GM12878 (cell line): ENCODE measurements at regions not wholly inside any gene's neighbourhood (a gene's known extent, or its start where the extent isn't known, plus 50 kb on each side); places are given as distances from the start of the nearest gene placed in this dataset.

ENCODE experiments used
- ATAC-seq: fragments of 200-7000 bp; cut with Tn5 transposase; 3 replicates; pipeline ENCODE4 v1.9.1; 2020; ENCODE audit warnings: mild to moderate bottlenecking, moderate library complexity
- BruUV-seq: library from RNA; stranded (reverse); fragments of 400-500 nt; replicated peaks from 2 replicates; lab custom pipeline; 2021; lab: Mats Ljungman, UMichigan
- CTCF ChIA-PET: fragments of 300-600 bp; sonication (Branson Sonifier 250); formaldehyde crosslinking; extraction: SDS; loops from one replicate; lab custom pipeline; 2021; ENCODE audit warnings: inconsistent platforms; lab: Yijun Ruan, JAX
- POLR2A ChIA-PET: fragments of 350-600 bp; formaldehyde crosslinking; extraction: SDS; loops from one replicate; lab custom pipeline; 2021; ENCODE audit warnings: inconsistent platforms; lab: Charles Lee
- RAD21 ChIA-PET: fragments of 300-600 bp; sonication (Branson Sonifier 250); formaldehyde crosslinking; loops from one replicate; lab custom pipeline; 2023; ENCODE audit warnings: antibody characterized with exemption; ENCODE audit not compliant: unreplicated experiment; lab: Charles Lee
- SMC1A ChIA-PET: fragments of 300-600 bp; sonication (Branson Sonifier 250); formaldehyde crosslinking; loops from one replicate; lab custom pipeline; 2023; ENCODE audit not compliant: unreplicated experiment, uncharacterized antibody; lab: Charles Lee
- DNase-seq: peaks from one replicate; pipeline ENCODE4 v3.0.0-alpha.2; 2011; ENCODE audit warnings: low read depth, low spot score
- FAIRE-seq: peaks from 3 replicates; lab custom pipeline; 2011; peaks lifted over from hg19 to GRCh38; lab: Jason Lieb, UNC
- H2AFZ ChIP-seq: 2 replicates; pipeline ENCODE4 v1.6.0; 2011; ENCODE audit warnings: low read depth, low read length, control low read depth; ENCODE audit not compliant: control insufficient read depth
- H3K27ac ChIP-seq: 2 replicates; pipeline ENCODE4 v1.5.1; 2011; ENCODE audit warnings: control low read depth; ENCODE audit not compliant: control insufficient read depth, insufficient read depth
- H3K27me3 ChIP-seq, 2 experiments: replicated peaks in 1 of 2; 2 replicates each; pipeline versions ENCODE4 v1.6.0 to v1.6.1; 2011; ENCODE audit warnings: low read length in 1 of 2; ENCODE audit not compliant: control insufficient read depth in 2 of 2, insufficient read depth in 2 of 2
- H3K36me3 ChIP-seq, 2 experiments: 2 replicates each; pipeline ENCODE4 v1.5.1; 2011; ENCODE audit warnings: low read length in 1 of 2; ENCODE audit not compliant: control insufficient read depth in 2 of 2, insufficient read depth in 2 of 2
- H3K4me1 ChIP-seq: 2 replicates; pipeline ENCODE4 v1.6.1; 2011; ENCODE audit warnings: mild to moderate bottlenecking, low read length, moderate library complexity, mixed read lengths; ENCODE audit not compliant: control insufficient read depth, insufficient read depth
- H3K4me2 ChIP-seq: 2 replicates; pipeline ENCODE4 v1.6.0; 2011; ENCODE audit warnings: control low read depth; ENCODE audit not compliant: control insufficient read depth, insufficient read depth
- H3K4me3 ChIP-seq: fragments of 200-600 bp; sonication (generic); 2 replicates; pipeline ENCODE4 v1.5.1; 2016
- H3K79me2 ChIP-seq: 2 replicates; pipeline ENCODE4 v1.6.0; 2011; ENCODE audit warnings: low read length; ENCODE audit not compliant: control insufficient read depth, insufficient read depth
- H3K9ac ChIP-seq: 2 replicates; pipeline ENCODE4 v1.8.0; 2011; ENCODE audit warnings: low read length, control low read depth, mixed read lengths; ENCODE audit not compliant: control insufficient read depth, insufficient read depth
- H3K9me3 ChIP-seq: replicated peaks from 3 replicates; pipeline ENCODE4 v1.5.1; 2011; ENCODE audit warnings: mild to moderate bottlenecking, low read length; ENCODE audit not compliant: control insufficient read depth, insufficient read depth
- H4K20me1 ChIP-seq: 2 replicates; pipeline ENCODE4 v1.6.0; 2011; ENCODE audit not compliant: control insufficient read depth, insufficient read depth
- CBX5 ChIP-seq: sonication (generic); IDR thresholded peaks from 2 replicates; pipeline ENCODE4 v1.6.1; 2016; ENCODE audit warnings: low read depth, moderate library complexity, mild to moderate bottlenecking, inconsistent platforms
- CREM ChIP-seq: IDR thresholded peaks from 2 replicates; pipeline ENCODE4 v1.6.1; 2014; ENCODE audit warnings: antibody characterized with exemption, low read depth
- E2F4 ChIP-seq: IDR thresholded peaks from 2 replicates; pipeline ENCODE4 v1.6.1; 2012; ENCODE audit warnings: low read depth, low read length, improper control_type of control experiment
- ELK1 ChIP-seq: IDR thresholded peaks from 2 replicates; pipeline ENCODE4 v1.6.1; 2012; ENCODE audit warnings: low read depth, low read length, improper control_type of control experiment
- EZH2 ChIP-seq: IDR thresholded peaks from 2 replicates; pipeline ENCODE4 v1.6.1; 2012; ENCODE audit warnings: low read depth, mild to moderate bottlenecking, control low read depth, inconsistent platforms, low read length, borderline replicate concordance; ENCODE audit not compliant: control insufficient read depth
- KLF5 ChIP-seq: fragments of 450-650 bp; IDR thresholded peaks from 2 replicates; pipeline ENCODE4 v1.6.1; 2014; ENCODE audit warnings: mild to moderate bottlenecking; ENCODE audit not compliant: partially characterized antibody
- MEF2A ChIP-seq: IDR thresholded peaks from 2 replicates; pipeline ENCODE4 v1.6.1; 2011; ENCODE audit warnings: low read depth, mild to moderate bottlenecking, low read length, moderate library complexity; ENCODE audit not compliant: insufficient read depth
- MXI1 ChIP-seq: fragments of 150-350 bp; IDR thresholded peaks from 2 replicates; pipeline ENCODE4 v1.6.1; 2011; ENCODE audit warnings: low read depth, mild to moderate bottlenecking, inconsistent platforms, low read length, improper control_type of control experiment
- NR2C2 ChIP-seq: IDR thresholded peaks from 2 replicates; pipeline ENCODE4 v1.6.1; 2011; ENCODE audit warnings: borderline replicate concordance, low read depth; ENCODE audit not compliant: control insufficient read depth, insufficient read length
- RFX5 ChIP-seq: IDR thresholded peaks from 2 replicates; pipeline ENCODE4 v1.6.1; 2011; ENCODE audit warnings: low read depth, low read length, improper control_type of control experiment
- ZNF217 ChIP-seq: fragments of 450-650 bp; IDR thresholded peaks from 2 replicates; pipeline ENCODE4 v1.6.1; 2017; ENCODE audit warnings: antibody characterized with exemption, mild to moderate bottlenecking
- ZNF384 ChIP-seq: IDR thresholded peaks from 2 replicates; pipeline ENCODE4 v1.6.1; 2012; ENCODE audit warnings: low read depth, mild to moderate bottlenecking, low read length, improper control_type of control experiment, borderline replicate concordance
- WGBS: methylation state at CpG from one replicate; pipeline ENCODE4 v1.1.6; 2016; ENCODE audit warnings: low lambda C conversion rate; ENCODE audit not compliant: insufficient replicate concordance, insufficient coverage; ENCODE audit errors: missing lambda C conversion rate; 5-methylcytosine and 5-hydroxymethylcytosine counted together
- in situ Hi-C: fragments of 300-500 bp; cut with MboI; formaldehyde crosslinking; loops from 9 replicates; pipeline ENCODE4 v1.14.3; 2018; ENCODE audit warnings: mixed read lengths
- intact Hi-C: fragments of 100-400 bp; cut with micrococcal nuclease; formaldehyde crosslinking; loops from one replicate; pipeline ENCODE4 v1.14.2; 2022; ENCODE audit not compliant: unreplicated experiment

GRCh38 chr2:11009176-11009575 lies 97.4 kb downstream of the KCNF1 start (continued):
- TF ChIP-seq MEF2A (no peak), EZH2 (no peak), ELK1 (no peak), E2F4 (no peak)

- in situ Hi-C loops = no loop called here
- ATAC-seq = no peak
- no peak for TF ChIP-seq ZNF384
- no peak for TF ChIP-seq ZNF217
- no peak for TF ChIP-seq KLF5
- TF ChIP-seq NR2C2 = no peak
- TF ChIP-seq CREM = no peak
- TF ChIP-seq CBX5 = no peak
- TF ChIP-seq MXI1 = no peak
- no peak for TF ChIP-seq RFX5
- intact Hi-C loops = no loop called here
- Histone ChIP-seq H3K4me1 (no peaks in the 10 kb centered on the region), H3K27me3 (no peaks in the 10 kb centered on the region), H2AFZ (no peak overlapping the region), H3K36me3 (no peaks in the 10 kb centered on the region), H3K4me3 (no peak overlapping the region), H3K27ac (no peak overlapping the region), H3K9me3 (peaks cover 3% of the 10 kb centered on the region; the same call in 2 of the 3 replicates), H3K79me2 (no peaks in the 10 kb centered on the region), H4K20me1 (no peaks in the 10 kb centered on the region), H3K9ac (no peak overlapping the region), H3K4me2 (no peak overlapping the region)
- no peak for DNase-seq
- ChIA-PET RAD21 (no interaction called here), CTCF (no interaction called here), SMC1A (no interaction called here), POLR2A (no interaction called here)
- no TSS peak for BruUV-seq
- WGBS = 39% methylated on average over 6 of the region's 6 CpGs
- FAIRE-seq = no peak
Observed at GRCh38 chr2:11009891-11010290, 98.2 kb downstream of the KCNF1 start.
